Upper lobe of left lung (tissue), 4 donors: ENCODE measurements at regions not wholly inside any gene's neighbourhood (a gene's known extent, or its start where the extent isn't known, plus 50 kb on each side); places are given as distances from the start of the nearest gene placed in this dataset.

Experiments
- CTCF ChIP-seq, 6 experiments: fragments of 450-650 bp in 4 of 6; fragments of 200-600 bp in 2 of 6; sonication (generic) in 2 of 6; IDR thresholded peaks; one replicate each; pipeline ENCODE4 v1.5.1; 2016 to 2019; ENCODE audit warnings: antibody characterized with exemption in 6 of 6
- POLR2A ChIP-seq, 4 donors: fragments of 450-650 bp; IDR thresholded peaks; one replicate each; pipeline ENCODE4 v1.5.1; 2016 to 2017; ENCODE audit warnings: antibody characterized with exemption in 4 of 4, mild to moderate bottlenecking in 2 of 4

- TF ChIP-seq CTCF (IDR thresholded peaks at IDR 0.05) (no peak), POLR2A (IDR thresholded peaks at IDR 0.05) (no peak)
Measured at GRCh38 chr3:34046154-34046553, 247.7 kb downstream of the PDCD6IP start.
